ENCODE measurements at regions not wholly inside any gene's neighbourhood (a gene's known extent, or its start where the extent isn't known, plus 50 kb on each side); places are given as distances from the start of the nearest gene placed in this dataset.
A peak's percentile ranks its signal among the peaks of the same experiment; 100 is the strongest.
"Not testable (repeated sequence)": the region's sequence is repeated elsewhere in the genome, so short reads cannot be mapped to it uniquely, and the experiment has no call there.

- H3K27ac ChIP-seq: no peak overlapping the region
- H3K4me3 ChIP-seq: no peak overlapping the region
Measured at GRCh38 chr13:28575200-28575599, 80.3 kb upstream of the FLT1 start.

- Histone ChIP-seq H3K27ac (no peak overlapping the region), H3K4me3 (no peak overlapping the region)
Measured at GRCh38 chr13:28574617-28575142, 79.8 kb upstream of the FLT1 start.

DNA sequence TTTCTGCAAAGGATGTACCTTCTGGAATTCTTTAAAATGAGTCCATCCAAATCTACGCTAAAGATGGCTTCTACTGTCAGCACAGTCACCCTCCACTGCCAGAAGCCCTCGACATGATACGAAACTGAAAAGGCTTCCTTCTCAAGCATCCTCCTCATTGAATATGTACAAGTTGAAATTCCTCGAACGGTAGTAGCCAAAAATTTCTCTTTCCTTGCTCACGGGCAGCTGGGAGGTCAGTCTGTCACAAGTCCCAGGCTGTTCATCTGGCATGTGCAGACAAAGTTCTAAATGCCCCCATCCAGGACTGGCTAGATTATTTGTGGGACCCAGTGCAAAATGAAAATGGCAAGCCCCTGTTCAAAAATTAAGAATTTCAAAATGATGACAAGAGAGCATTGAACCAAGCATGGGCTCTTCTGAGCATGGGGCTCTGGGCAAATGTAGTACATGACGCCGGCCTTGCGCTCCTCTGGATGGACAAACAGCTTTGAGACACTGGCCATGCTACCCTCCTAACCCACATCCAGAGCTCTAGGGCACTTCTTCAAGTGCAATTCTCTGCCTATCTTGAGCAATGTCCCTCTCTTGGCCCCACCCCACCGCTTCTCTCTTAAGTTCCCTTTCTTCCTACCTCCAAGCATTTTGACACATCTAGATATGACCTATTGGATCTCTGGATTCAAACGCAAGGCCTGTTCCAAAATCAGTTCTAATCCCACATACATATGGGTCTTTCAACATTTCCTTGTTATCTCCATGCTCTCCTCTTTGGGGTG is 78.9 kb upstream of the FLT1 start:
- no peak overlapping the region for H3K4me3 ChIP-seq
- H3K27ac ChIP-seq: no peak overlapping the region

GRCh38 chr13:28572871-28573270 is 77.9 kb upstream of the FLT1 start:
- H3K4me3 ChIP-seq: no peak overlapping the region

GRCh38 chr13:28570356-28570755 is 75.4 kb upstream of the FLT1 start:
- not testable (repeated sequence) for H3K27ac ChIP-seq, H3K4me3 ChIP-seq

More at GRCh38 chr13:28572871-28573270, 77.9 kb upstream of the FLT1 start:
- no peak overlapping the region for H3K27ac ChIP-seq

DNA sequence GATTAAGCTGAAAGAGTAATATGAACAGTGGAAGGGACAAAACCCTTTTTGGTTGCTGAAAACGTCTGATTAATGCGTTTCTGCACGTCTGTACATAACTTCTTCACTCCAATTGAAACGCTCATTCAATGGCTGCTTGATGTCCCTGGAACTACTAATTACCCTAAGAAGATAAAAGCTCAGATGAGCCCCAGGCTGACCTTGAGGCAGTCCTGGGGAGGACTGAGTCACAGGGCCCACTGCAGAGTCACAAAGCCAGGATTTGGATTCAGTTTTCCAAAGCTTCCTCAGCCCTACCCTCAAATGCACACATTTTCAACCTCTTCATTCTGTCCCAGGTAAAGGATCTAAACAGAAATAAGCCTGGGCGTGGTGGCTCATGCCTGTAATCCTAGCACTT is 75.0 kb upstream of the FLT1 start:
- H3K4me3 ChIP-seq: no peak overlapping the region
- H3K27ac ChIP-seq: no peak overlapping the region

- Histone ChIP-seq H3K27ac (no peak overlapping the region), H3K4me3 (no peak overlapping the region)
Measured at GRCh38 chr13:28568286-28568685, 73.4 kb upstream of the FLT1 start.

DNA sequence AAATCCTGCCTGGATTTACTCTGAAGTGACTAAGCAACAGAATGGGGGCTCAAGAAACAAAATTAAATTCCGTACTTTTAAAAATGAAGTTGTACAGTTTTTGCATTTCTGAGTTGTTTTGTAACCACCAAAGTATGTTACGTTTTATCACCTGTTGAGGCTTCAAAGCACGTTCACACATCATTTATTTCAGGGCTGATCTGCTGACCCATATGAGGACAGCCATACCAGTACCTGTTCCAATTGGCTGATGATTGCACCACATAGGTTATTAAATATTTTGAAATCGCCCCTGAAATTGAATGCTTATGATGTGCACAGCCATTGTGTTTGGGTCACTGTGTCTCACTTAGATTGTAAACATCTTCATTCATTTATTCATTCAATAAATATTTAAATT is 72.0 kb upstream of the FLT1 start:
- no peak overlapping the region for H3K27ac ChIP-seq
- no peak overlapping the region for H3K4me3 ChIP-seq

DNA sequence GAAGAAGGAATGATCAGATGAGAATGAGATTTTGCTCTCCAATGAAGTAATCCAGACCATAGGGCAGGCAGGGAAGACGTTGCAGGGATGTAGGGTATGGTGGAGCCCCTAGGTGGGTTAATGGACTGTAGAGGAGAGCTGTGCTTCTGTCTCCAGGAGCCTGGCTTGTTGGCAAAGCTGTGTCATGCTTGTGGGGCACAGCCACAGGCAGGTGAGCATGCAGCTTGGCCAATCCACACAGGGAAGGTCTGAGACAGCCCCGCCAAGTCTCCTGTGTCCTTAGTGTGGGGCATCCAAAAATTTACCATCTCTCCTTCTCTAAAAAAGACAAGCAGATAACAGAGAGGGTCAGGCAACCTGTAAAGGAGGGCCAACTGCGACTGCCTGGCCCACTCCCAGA is 71.4 kb upstream of the FLT1 start:
- H3K4me3 ChIP-seq: no peak overlapping the region
- H3K27ac ChIP-seq: no peak overlapping the region

- H3K4me3 ChIP-seq: no peak overlapping the region
- H3K27ac ChIP-seq: peak overlapping the region in 1 of 21 experiments; percentile 29
Measured at GRCh38 chr13:28564030-28564429, 69.1 kb upstream of the FLT1 start.

GRCh38 chr13:28563609-28564008 is 68.7 kb upstream of the FLT1 start:
- H3K27ac ChIP-seq: no peak overlapping the region

DNA sequence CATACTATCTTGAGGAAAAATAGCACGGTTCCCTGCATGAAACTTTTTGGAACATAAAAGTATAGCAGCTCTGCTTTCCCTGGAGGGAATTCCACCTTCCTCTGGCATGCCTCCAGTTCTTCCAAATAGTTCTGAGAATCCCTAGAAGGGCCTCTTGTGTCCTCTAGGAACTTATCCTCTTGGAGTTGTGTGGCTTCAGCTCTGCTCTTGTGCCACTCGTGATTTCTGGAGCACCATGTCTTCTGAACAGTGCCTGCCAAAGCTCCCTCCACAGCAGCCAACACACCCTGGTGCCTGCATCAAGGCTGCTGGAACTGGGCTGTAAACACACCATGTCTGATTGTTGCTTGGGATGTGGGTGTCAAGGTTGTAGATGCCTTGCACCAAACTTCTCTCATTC is 65.7 kb upstream of the FLT1 start:
- H3K4me3 ChIP-seq: no peak overlapping the region
- H3K27ac ChIP-seq: no peak overlapping the region

More at GRCh38 chr13:28563609-28564008, 68.7 kb upstream of the FLT1 start:
- H3K4me3 ChIP-seq: no peak overlapping the region

DNA sequence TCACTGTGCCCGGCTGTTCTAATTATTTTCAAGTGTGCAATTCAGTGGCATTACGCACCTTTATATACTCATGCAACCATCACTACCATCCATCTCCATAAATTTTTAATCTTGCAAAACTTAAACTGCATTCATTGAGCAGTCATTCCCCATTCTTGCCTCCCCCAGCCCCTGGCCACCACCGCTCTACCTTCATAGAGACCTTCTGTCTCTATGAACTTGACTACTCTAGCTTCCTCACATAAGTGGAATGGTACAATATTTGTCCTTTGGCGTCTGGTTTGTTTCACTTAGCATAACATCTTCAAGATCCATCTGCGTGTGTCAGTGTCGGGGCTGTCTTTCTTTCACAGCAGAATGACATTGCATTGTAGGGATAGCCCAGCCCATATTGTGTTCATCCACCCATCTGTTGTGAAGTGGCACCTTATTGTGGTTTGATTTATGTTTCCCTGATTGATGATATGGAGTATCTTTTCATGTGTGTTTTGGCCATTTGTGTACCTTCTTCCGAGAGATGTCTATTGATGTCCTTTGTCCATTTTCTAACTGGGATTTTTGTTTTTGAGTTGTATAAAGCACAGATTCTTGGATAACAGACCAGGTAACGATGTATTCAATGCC is 64.8 kb upstream of the FLT1 start:
- no peak overlapping the region for H3K27ac ChIP-seq

GRCh38 chr13:28558567-28558966 is 63.6 kb upstream of the FLT1 start:
- peak overlapping the region in 3 of 21 experiments; percentile 39 to 66 (median 44) for H3K27ac ChIP-seq
- H3K4me3 ChIP-seq: no peak overlapping the region

More for the DNA sequence above, 64.8 kb upstream of the FLT1 start:
- H3K4me3 ChIP-seq: no peak overlapping the region

DNA sequence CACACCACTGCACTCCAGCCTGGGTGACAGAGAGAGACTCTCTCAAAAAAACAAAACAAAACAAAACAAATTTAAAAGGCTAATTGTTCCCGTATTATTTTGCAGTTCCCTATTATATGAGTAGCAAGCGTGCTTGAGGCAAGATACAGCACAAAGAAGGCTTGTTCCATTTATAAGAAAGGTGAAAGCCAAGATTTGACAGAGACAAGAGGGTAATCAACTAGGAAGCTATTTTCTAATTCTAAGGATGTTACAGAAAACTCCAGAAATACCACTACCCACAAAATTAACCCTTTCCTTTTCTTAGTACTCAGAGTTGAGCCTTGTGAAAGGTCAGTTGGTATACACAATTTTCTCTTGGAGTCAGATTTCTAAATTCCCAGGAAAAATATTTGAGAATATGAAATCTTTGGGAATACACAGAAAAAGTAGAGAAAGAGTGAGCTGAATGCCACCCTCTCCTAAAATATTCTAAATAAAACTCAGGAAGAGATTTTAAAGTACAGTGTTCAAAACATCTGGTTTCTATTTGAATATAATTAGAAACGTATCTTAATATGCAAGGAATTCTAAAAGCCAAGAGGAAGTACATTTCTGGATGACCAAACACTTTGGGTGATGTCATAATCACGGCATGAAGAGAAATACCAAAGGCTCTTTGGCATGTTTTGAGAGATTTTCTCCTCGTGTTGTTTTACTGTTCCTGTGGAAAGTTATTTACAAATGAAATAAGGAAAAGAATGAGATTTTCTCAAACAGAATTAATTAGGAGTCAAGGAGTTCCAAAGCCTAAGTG is 63.0 kb upstream of the FLT1 start:
- Histone ChIP-seq H3K27ac (peak overlapping the region in 3 of 21 experiments; percentile 39 to 66 (median 44)), H3K4me3 (no peak overlapping the region)

GRCh38 chr13:28555096-28555495 is 60.2 kb upstream of the FLT1 start:
- Histone ChIP-seq H3K27ac (no peak overlapping the region), H3K4me3 (no peak overlapping the region)

GRCh38 chr13:28553971-28554370 is 59.0 kb upstream of the FLT1 start:
- H3K27ac ChIP-seq: no peak overlapping the region
- H3K4me3 ChIP-seq: no peak overlapping the region

DNA sequence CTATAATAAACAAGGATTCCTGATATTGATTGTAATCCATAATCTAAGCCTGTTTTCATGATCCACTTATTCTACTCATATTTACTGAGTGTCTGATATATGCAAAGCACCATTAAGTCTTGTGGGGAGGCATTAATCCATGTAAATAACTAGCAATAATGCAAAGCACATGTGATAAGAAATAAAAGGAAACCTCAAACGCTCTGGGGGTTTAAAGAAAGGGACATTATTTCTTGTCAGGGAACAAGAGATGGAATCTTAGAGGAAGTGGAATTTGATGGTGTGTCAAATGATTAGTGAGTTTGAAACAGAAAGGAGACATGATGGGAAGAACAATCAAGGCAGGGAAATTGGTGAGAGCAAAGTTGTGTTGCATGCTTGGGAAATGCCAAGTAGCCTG is 57.4 kb upstream of the FLT1 start:
- H3K4me3 ChIP-seq: no peak overlapping the region
- H3K27ac ChIP-seq: no peak overlapping the region

DNA sequence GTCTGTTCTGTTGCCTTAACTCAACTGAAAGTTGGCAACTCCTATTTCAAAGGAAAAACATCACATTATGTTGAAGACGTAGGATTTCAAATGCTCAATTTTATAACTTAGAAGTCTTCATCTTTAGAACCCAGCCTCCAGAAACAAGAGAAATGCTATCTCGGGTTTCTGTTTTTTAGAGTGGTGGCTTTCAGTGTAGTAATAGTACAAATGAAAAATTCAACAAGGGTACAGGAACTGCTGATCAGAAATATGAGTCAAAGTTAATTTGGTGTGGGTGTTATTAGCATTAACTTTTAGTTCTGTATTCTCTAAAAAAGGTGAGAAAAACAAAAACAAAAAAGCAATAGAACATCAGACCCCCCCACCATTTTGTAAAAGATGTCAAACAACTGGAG is 56.6 kb upstream of the FLT1 start:
- H3K4me3 ChIP-seq: no peak overlapping the region
- H3K27ac ChIP-seq: no peak overlapping the region

DNA sequence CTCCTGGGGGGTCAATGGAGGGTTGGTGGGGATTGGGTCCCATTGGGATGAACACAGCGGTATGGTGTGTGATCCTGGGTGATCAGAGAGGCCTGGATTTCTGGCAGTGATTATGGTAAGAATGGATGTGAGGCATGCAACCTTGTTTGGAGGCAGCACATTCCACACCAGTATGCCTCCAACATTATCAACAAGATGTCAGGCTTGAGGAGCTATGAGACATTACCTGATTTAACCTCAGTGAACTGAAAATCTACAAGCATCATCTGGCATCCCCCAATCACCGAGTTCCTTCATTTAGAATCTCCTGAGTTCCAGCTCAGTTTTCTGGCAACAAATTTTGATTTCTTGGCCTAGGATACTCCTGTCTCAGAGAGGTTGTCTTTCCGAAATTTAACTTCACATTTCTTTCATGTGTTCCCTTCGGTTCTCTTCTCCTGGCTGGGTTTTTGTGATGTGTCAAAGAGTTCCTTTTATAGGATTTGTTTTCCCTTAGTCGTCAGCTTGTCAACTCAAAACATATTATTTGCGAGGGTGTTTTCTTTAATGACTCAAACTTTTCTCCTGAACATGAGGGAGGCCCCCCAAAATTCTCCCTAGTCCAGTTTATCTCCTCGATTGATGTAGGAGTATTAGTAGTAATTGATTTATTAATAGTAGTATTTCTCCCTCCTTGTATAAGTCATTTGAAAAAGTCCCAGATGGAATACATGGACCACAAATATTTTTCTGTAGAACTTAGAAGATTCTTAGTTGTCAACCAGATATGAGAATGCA is 56.0 kb upstream of the FLT1 start:
- Histone ChIP-seq H3K27ac (no peak overlapping the region), H3K4me3 (no peak overlapping the region)

All from skin epidermis (tissue), 12 donors.